Stimulated activated CD4-positive, alpha-beta T cell treated with anti-CD3 and anti-CD28 coated beads, TNF-alpha, amount 100 ng/mL, for 4 hours (primary cell): ENCODE measurements at regions not wholly inside any gene's neighbourhood (a gene's known extent, or its start where the extent isn't known, plus 50 kb on each side); places are given as distances from the start of the nearest gene placed in this dataset.

Experiments
- DNase-seq, 3 experiments: peaks; one replicate each; pipeline ENCODE4 v3.0.0-alpha.2; 2020; ENCODE audit warnings: low read depth in 3 of 3

DNA sequence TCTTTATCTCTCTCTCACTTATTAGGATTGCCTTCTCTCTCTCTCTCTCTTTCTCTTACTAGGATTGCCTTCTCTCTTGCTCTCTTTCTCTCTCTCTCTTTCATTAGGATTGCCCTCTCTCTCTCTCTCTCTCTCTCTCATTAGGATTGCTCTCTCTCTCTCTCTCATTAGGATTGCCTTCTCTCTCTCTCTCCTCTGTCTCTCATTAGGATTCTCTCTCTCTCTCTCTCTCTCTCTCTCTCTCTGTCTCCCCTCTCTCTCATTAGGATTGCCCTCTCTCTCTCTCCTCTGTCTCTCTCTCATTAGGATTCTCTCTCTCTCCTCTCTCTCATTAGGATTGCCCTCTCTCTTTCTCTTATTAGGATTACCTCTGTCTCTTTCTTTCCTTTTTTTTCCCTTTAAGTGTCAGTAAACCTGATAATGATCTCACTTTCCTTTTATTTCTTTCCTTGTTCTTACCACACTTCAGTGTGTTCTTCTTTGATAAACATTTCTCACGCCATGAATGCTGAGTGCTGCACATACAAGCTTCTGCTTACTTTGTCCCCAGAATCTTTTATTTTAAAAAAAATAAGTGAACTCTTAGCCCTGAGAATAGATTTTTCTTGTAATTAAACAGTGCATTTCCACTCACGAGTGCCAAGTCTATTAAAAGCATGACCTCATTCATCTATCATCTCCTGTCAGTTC is 243.4 kb upstream of the TBC1D5 start:
- DNase-seq, result no peak

DNA sequence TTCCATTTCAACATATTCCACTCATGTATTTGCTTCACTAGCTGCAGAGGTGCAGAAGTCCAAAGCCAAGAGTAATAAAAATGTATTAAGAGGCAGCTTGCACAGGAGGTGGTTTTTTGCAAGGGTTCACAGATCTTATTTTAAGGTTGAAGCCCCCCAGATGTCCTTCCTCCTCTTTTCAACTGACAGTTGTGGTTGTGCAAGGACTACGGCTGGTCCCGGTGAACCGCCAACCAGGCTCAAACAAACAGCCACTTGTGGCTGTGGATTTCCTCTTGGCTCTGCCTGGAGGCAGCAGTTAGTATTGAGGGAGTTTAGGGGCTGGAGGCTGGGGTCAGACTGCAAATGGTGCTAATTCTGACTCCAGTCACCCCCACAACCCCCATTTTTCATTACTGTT is 240.7 kb upstream of the TBC1D5 start:
- DNase-seq, result no peak

DNA sequence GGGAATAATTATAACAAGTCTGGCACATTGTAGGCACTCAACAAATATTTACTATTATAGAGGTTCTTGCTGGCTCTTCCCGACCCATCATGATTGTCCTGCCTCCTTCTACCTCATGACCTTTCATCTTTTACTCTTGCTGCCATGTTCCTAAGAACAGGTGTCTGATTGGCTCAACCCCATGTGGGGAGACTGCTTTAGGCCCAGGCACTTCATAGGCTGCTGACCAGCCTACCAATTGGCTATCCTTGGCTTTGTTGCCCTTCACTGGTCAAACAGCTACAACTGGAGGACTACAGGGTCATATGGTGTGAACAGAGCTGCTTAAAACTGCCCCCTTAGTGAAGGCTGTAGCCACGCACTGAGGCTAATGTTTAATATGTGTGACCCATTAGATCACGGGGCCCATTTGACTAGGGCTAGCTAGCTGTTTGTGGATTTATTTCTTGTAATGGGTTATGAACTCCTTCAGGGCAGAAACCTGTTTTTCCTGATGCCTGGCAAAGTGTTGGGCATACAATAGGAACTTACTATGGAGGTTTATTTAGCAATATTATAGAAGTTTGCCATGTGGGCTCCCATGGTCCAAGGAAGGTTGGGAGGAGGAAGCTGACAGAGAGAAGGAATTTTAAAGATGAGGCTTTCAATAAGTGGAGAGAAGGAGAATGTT is 239.9 kb upstream of the TBC1D5 start:
- DNase-seq, result no peak

DNA sequence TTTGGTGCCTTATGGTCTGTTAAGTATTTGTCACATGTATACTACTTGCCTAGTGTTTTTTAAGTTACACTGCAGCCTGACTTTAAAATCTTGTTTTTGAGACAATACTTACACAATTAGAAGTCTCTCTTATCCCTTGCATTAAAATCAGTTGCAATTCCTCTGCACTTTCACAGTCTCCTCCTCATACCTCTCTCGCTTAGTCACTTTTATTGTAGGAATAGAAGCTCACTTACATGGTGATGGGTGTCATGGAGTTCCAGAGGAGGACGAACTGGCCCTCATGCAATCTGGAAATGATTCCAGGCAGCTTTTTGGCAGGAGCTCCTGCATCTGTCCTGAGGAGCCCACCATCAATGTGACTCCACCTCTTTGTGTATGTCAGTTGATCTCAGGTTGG is 238.4 kb upstream of the TBC1D5 start:
- no peak for DNase-seq

DNA sequence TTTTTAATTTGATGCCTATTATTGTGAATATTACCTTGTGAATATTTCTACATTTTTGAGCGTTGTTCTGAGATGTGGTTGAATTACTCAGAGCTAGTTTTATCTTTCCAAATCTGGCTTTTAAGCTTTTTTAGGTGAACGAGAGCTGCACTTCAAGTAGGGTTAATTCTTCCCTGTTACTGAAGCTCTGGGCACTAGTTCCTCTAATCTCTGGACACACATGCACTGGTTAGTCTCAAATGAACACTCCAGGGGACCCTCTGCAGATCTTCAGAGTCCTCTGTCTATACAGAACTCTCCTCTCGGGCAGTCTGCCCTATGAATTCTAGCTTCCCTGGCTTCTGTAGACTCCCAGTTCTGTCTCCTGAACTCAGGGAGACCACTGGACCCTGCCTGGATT is 237.5 kb upstream of the TBC1D5 start:
- DNase-seq, result no peak

DNA sequence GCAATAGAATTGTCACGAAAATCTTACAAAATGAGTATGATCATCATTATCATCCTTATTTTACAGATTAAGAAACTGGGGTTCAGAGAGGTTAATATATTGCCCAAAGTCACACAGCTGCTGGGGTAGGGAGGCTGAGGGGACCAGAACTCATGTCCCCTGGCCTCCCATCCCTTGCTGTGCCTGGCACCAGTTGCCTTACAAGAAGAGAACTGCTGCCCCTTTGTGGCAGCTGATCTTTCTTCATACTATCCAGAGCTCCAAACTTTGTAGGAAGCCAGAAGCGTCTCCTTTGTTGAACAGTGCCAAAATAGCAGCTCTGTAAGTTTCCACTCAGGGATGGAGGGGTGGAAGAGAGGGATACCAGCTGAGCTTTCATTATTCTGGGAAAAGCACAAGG is 236.8 kb upstream of the TBC1D5 start:
- DNase-seq, result no peak

DNA sequence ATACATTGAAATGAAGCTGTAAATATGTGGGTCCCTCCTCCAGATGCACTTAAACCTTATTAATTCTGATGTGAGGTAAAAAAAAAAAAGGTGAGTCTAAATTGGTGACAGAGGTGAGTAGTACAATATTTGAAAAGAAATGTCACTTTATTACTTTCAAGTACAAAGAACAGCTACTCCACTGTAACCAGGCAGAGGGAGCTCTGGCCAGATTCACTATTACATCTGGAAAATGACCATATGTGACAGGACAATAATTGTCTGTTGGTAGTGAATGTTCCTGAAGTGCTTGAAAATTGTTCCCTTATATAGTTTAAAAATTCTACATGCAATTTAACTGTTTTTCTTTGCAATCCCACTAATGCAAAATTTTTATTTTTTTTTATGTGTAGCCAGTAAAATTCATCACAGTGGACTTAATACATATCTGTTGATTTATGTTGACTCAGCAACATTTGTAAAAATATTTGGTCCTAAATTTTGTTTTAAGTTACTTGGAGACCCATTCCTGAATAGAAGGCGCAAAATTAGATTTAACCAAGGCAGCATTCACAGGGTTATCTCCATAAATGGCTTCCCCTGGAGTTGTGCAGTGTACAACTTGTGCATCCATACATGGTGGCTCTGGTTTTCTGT is 231.9 kb upstream of the TBC1D5 start:
- no peak for DNase-seq

DNA sequence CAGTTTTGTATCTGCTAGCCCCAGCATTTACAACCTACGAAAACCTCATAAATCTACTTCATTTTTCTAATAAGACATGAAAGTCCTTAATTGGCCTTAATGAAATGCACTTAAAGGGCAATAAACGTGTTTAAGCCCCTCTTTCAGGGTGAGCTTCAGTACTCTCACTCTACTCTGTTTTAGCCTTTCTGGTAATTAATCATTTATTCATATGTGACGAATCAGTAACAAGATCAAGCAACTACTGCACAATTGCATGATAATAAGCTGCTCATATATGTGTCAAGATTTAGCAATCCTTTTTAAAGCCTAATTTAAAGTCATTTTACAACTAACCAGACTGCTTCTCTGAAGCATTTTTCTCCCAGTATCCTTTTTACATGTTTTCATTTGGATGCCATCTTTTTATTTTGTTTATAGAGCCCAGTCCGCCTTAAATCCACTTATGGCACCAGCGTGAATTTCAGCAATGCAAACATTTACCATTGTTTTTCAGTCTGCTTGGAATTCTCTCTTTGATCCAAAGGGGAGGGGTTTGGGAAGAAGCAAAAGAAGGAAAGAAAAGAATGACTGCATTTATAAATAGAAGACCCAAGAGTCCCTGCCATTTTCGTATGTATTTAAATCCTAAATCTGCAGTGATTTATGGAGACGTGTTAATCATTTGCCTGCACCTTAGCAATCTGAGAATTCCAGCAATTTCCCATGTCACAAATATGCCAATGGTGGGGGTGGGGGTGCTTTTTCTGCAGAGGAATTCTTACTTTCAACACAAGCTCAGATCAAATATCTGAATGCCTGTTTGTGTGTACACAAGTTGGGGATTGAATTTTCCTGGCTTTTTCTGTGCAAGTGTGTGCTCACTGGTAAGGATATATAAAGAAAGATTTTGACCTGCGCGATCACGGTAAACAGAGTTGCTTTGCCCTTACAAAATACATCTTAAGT is 230.8 kb upstream of the TBC1D5 start:
- DNase-seq, result no peak

DNA sequence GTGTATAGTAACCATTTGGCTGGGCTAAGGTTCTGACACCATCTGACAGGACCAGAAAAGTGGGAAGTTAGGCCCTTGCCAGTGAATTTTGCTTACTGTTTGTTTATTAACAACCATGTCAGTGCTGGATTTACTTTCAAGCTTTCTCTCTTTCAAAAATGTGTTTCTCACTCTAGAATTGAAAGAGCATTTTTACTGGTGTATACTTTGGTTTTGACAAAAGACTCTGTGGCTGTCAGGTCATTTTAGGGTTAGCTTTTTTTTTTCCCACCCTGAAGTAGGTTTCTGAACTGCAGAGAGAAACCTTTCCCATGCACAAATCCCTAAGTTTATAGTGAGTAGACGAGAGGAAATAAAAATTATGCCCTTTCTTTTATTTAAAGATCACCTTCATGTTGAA is 230.0 kb upstream of the TBC1D5 start:
- DNase-seq, result no peak

DNA sequence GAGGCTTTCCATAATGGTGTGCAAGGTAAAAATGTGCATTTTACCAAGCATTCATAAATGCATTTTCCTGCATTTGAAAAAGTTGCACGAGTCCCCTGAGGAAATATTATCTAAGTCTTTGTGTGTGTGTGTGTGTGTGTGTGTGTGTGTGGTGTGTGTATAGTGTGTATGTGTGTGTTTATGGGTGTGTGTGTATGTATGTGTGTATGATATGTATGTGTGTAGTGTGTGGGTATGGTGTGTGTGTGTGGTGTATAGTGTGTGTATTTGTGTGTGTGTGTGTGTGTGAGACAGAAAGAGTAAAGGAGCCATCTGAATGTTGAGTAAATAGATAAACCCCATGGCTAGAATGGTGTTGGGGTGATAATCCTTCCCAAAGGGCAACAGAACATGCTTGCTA is 229.6 kb upstream of the TBC1D5 start:
- DNase-seq, result no peak

DNA sequence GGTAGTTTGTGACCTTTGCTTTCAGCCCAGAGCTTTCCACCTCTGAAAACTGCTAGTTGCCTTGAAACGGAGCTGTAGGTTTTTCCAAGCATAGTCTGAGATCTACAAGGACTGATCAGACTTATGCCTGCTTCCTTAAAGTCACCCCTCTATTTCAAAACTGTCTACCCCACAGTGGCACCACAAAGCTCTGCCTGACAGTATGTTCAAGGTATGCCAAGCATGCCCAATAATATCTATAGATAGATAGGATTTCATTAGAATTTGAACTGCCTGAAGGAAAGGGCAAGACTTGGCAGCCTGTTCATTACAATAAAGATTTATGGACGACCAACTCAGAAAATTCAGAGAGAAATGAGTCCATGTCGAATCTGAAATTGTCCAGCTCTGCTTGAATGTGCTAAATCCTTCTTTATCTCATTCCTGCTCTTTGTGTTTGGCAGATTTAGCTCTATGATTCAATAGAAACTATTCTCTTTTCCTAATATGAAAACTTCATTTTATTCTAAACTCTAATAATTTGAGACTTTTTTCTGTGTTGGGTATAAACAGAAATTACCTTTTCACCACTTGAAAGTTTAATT is 227.6 kb upstream of the TBC1D5 start:
- DNase-seq, result no peak

DNA sequence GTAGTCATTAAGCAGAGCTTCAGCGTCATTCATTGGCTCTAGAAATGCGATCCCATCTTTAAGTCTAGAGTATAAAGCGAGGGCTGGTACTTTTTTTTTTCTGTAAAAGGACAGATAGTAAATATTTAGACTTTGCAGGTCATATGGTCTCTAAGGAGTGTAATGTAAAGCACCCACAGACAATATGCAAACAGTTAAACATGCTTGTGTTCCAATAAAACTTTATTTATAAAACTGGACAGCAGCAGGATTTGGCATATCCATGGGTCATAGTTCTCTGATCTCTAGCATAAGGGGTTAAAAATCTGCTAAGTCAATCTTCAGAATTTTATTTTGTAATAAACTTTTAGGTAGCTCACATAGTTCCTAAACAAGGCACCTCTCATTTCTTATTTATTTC is 226.8 kb upstream of the TBC1D5 start:
- DNase-seq, result no peak

DNA sequence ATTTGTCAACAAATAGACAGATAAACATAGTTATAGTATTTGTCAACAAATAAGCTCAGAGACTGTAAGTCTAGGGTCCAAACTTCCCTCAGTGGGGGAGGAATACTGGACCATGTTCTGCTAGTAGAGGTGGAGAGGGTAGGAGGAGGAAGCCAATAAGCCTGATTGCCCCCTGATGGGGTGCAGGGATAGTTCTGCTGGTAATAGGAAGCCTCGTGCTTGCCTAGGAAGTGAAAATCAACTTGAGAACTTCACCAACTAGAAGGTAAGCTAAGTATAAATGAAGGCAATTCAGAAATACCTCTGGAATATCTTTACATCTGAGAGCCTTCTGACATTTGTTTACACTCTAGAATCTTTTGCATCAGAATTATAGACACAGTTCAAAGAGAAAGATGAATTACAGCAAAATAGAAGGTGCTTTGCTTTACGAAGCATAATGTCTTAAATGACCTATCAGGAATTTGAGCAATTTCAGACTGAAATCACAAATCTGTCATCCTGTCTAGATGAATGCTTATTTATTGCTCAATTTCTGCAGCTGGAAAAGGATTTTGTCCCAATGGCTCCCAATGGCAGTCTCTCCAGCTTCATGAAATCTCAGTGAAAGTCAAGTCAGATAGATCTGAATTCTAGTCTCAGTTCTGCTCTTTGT is 225.6 kb upstream of the TBC1D5 start:
- DNase-seq, result no peak

DNA sequence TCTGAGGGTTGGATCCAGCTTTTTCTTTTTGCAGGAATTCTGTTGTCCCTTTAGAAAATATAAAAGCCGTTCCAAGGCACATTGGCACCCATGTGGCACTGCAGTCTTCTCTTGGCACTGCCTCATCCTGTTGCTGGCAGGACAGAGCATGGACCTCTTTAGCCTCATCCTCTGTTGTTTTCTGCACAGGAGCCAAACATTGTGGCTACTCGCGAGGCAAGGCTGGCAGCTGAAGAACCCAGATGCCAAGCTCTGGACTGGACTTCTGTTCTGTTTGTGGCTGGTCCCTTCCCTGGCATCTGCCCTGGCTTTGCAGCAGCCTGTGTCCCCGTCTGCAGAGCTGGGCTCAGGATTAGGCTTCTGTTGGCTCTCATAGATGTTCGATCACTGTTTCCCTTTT is 224.7 kb upstream of the TBC1D5 start:
- DNase-seq, result no peak

DNA sequence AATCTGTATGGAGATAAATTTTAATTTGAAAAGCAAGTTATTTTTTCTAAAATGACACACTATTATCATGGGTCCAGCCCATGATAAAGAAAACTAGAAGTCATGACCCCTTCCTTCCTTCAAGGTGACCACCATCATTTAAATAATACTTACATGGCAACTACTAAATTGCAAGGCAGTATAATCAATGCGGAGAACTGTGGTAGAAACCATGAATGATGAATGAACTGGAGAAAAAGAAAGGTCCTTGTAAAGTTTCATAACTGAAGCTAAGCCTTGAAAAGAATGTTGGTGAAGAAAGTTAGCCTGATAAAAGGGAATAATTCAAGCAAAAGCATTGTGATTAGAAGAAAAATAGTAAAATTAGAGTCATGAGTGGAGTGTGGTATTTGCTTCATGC is 222.9 kb upstream of the TBC1D5 start:
- DNase-seq, result no peak

DNA sequence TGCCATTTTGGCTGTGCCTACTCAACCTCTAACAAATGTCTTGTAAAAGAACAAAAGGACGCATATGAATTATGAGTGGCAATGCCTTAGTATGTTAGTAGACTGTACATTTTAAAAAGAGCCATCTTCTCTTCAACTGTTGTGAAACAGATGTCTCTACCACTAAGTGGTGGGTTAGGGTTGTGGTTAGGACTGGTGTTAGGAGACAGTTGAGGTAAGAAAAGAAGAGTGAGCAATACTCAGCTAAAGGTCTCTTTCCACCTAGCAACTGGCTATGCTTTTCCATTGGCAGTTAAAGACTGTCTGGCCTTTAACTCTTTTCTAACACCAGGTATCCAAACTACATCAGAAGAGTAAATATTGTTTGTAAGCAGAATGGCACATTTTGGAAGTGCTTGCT is 221.7 kb upstream of the TBC1D5 start:
- DNase-seq, result no peak

DNA sequence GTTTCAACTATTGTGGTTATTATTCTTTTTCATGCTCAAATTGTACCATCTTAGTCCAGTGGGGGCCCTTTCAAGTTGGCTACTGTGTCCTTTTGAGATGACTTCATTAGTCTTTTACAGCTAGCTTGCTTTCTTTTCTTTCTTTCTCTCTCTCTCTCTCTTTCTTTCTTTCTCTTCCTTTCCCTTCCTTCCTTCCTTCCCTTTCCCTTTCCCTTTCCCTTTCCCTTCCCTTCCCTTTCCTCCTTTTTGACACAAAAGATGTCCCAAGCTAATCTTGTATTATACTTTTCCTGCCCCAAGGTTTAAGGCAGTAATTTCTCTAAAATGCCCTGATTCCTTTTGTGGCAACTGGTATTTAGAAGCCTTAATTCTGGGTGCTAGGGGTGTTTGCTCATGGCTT is 213.0 kb upstream of the TBC1D5 start:
- DNase-seq, result no peak

DNA sequence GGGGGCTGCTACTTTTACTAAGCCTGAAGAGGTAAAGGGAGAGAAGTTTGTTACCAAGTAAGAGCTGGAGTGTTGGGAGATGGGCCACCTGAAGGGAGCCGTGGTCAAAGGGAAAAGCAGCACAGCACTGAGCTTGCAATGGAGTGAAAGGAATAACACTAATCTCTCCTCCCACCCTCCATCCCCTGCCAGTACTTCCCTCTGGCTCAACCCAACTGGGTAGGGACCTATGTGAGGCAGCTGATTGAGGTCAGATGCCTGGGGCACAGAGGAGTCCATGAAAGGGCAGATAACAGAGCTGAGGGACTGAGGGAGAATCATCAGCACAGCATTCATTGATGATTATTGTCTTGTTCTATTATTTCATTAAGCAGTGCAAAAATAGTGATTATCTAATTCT is 212.4 kb upstream of the TBC1D5 start:
- no peak for DNase-seq

DNA sequence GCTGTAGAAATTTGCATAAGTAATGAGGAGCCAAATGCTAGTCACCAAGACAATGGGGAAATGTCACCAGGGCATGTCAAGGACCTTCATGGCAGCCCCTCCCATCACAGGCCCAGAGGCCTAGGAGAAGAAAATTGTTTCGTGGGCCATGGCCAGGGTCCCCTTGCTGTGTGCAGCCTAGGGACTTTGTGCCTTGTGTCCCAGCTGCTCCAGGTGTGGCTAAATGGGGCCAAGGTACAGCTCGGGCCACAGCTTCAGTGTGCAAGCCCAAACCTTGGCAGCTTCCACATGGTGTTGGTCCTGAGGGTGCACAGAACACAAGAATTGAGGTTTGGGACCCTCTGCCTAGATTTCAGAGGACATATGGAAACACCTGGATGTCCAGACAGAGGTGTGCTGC is 208.8 kb upstream of the TBC1D5 start:
- DNase-seq, result no peak

DNA sequence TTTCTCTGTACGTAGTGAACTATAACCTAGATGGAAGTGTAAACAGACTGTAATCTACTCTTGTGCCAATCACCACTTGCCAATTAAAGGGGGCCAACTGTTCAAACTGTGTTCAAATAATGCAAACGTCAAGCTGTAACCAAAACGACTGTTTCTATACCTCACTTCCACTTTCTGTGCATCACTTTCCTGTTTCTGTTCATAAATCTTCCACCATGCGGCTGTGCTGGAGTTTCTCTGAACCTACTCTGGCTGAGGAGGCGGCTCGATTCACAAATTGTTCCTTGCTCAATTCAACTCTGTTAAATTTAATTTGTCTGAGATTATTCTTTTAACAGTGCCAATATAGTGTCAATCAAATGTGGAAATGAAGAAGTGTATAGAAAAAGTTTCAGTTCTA is 206.7 kb upstream of the TBC1D5 start:
- DNase-seq, result no peak

DNA sequence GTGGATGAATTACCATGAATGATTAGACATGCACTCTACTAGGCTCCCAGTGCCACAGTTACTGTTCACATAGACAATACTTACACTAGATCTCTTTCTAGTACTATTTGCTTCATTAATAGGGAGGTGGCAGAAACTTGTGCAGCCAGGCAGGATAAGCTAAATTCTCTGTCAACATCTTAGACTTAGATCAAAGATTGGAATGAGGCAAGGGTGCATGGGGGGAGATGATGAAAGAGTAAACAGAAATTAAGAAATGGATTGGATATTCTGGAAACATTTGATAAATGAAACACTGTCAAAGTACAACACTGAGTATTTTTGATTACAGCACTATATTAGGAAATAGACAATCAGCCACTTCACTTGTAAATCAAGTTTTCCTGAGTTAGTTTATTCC is 205.4 kb upstream of the TBC1D5 start:
- no peak for DNase-seq
